ENCODE measurements at regions not wholly inside any gene's neighbourhood (a gene's known extent, or its start where the extent isn't known, plus 50 kb on each side); places are given as distances from the start of the nearest gene placed in this dataset.

DNA sequence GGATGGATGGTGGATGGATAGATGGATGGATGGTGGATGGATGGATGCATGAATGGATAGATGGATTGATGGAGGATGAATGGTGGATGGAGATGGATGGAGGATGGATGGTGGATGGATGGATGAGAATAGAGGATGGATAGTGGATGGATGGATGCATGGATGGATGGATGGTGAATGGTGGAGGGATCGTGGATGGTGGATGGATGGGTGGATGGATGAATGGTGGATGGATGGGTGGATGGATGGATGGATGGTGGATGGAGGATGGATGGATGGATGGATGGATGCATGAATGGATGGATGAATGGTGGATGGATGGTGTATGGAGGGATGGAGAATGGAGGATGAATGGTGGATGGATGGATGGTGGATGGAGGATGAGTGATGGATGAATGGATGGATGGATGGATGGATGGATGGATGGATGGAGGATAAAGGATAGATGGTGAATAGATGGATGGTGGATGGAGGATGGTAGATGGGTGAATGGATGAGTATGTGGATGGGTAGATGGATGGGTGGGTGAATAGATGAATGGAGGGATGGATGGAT lies 76.3 kb downstream of the PDGFA start:
- TF ChIP-seq, protein P1, sequence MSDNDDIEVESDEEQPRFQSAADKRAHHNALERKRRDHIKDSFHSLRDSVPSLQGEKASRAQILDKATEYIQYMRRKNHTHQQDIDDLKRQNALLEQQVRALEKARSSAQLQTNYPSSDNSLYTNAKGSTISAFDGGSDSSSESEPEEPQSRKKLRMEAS (IDR thresholded peaks at IDR 0.05; ENCODE audit: insufficient read depth, insufficient read length), result no peak
- TF ChIP-seq FOS (IDR thresholded peaks at IDR 0.05; ENCODE audit: borderline replicate concordance, insufficient read depth, low read length), result no peak
- TF ChIP-seq POLR2AphosphoS5 (IDR thresholded peaks at IDR 0.05; ENCODE audit: insufficient read depth, low read depth, low read length), result no peak
- no peak for TF ChIP-seq EZH2 (IDR thresholded peaks at IDR 0.05; ENCODE audit: borderline replicate concordance, low read depth, low read length, severe bottlenecking)
- POLR2A ChIA-PET, result no interaction called here
- Histone ChIP-seq H3K36me3 (ENCODE audit: control insufficient read depth in 2 of 2, extremely low read depth in 1 of 2, insufficient read depth in 2 of 2, low read length in 2 of 2) (no peaks in the 10 kb centered on the region), H3K4me3 (replicated peaks in 1 of 3; ENCODE audit: insufficient read depth in 1 of 3, low read depth in 1 of 3, low read length in 3 of 3) (no peak overlapping the region), H2AFZ (ENCODE audit: low read depth, low read length) (no peak overlapping the region), H3K27me3 (ENCODE audit: control insufficient read depth in 2 of 2, insufficient read depth in 2 of 2, low read length in 2 of 2) (no peaks in the 10 kb centered on the region), H3K9ac (replicated peaks; ENCODE audit: extremely low read depth, insufficient read depth, low read length) (no peak overlapping the region), H3K4me2 (ENCODE audit: insufficient read depth, low read length) (no peak overlapping the region), H3K27ac (ENCODE audit: insufficient read depth, low read depth, low read length) (no peak overlapping the region), H4K20me1 (replicated peaks; ENCODE audit: control insufficient read depth, extremely low read depth, insufficient read depth, low read length) (no peaks in the 10 kb centered on the region), H3K9me3 (replicated peaks; ENCODE audit: control insufficient read depth, insufficient read depth, low read length) (no peaks in the 10 kb centered on the region), H3K4me1 (ENCODE audit: control insufficient read depth, extremely low read depth, insufficient read depth, low read length) (no peaks in the 10 kb centered on the region), H3K79me2 (ENCODE audit: control insufficient read depth, insufficient read depth, low read length) (no peaks in the 10 kb centered on the region), H3K9me1 (replicated peaks; ENCODE audit: control insufficient read depth, extremely low read depth, insufficient read depth, low read length) (no peaks in the 10 kb centered on the region)
- dilution Hi-C loops (cut with MboI; ENCODE audit: extremely low pct_ligation_motif_present, low sequenced_read_pairs) (no loop called here), intact Hi-C loops (cut with micrococcal nuclease) (no loop called here)
- no TSS peak for BruUV-seq (replicated peaks)
- FAIRE-seq (no peak), DNase-seq (ENCODE audit: low read depth, low spot score) (no peak)
- CTCF ChIA-PET, result no interaction called here

GRCh38 chr7:444606-445005 lies 75.0 kb downstream of the PDGFA start:
- Histone ChIP-seq H3K9ac (replicated peaks; ENCODE audit: extremely low read depth, insufficient read depth, low read length) (no peak overlapping the region), H3K36me3 (ENCODE audit: control insufficient read depth in 2 of 2, extremely low read depth in 1 of 2, insufficient read depth in 2 of 2, low read length in 2 of 2) (no peaks in the 10 kb centered on the region), H3K4me1 (ENCODE audit: control insufficient read depth, extremely low read depth, insufficient read depth, low read length) (no peaks in the 10 kb centered on the region), H3K79me2 (ENCODE audit: control insufficient read depth, insufficient read depth, low read length) (no peaks in the 10 kb centered on the region), H3K4me2 (ENCODE audit: insufficient read depth, low read length) (no peak overlapping the region), H3K9me1 (replicated peaks; ENCODE audit: control insufficient read depth, extremely low read depth, insufficient read depth, low read length) (no peaks in the 10 kb centered on the region), H4K20me1 (replicated peaks; ENCODE audit: control insufficient read depth, extremely low read depth, insufficient read depth, low read length) (no peaks in the 10 kb centered on the region), H3K27me3 (ENCODE audit: control insufficient read depth in 2 of 2, insufficient read depth in 2 of 2, low read length in 2 of 2) (no peaks in the 10 kb centered on the region), H3K4me3 (replicated peaks in 1 of 3; ENCODE audit: insufficient read depth in 1 of 3, low read depth in 1 of 3, low read length in 3 of 3) (no peak overlapping the region), H3K9me3 (replicated peaks; ENCODE audit: control insufficient read depth, insufficient read depth, low read length) (no peaks in the 10 kb centered on the region), H2AFZ (ENCODE audit: low read depth, low read length) (no peak overlapping the region), H3K27ac (ENCODE audit: insufficient read depth, low read depth, low read length) (no peak overlapping the region)
- intact Hi-C loops (cut with micrococcal nuclease), result no loop called here
- ChIA-PET POLR2A (no interaction called here), CTCF (no interaction called here)
- dilution Hi-C loops (cut with MboI; ENCODE audit: extremely low pct_ligation_motif_present, low sequenced_read_pairs), result no loop called here
- no peak for FAIRE-seq
- DNase-seq (ENCODE audit: low read depth, low spot score), result no peak
- TF ChIP-seq EZH2 (IDR thresholded peaks at IDR 0.05; ENCODE audit: borderline replicate concordance, low read depth, low read length, severe bottlenecking) (no peak), POLR2A (IDR thresholded peaks at IDR 0.05; ENCODE audit: low read depth, low read length) (no peak), JUN (IDR thresholded peaks at IDR 0.05; ENCODE audit: borderline replicate concordance, insufficient read depth, insufficient read length, low read depth) (no peak), GATA2 (IDR thresholded peaks at IDR 0.05; ENCODE audit: insufficient read depth, insufficient read length, low read depth, low read length) (no peak), FOS (IDR thresholded peaks at IDR 0.05; ENCODE audit: borderline replicate concordance, insufficient read depth, low read length) (no peak), POLR2AphosphoS5 (IDR thresholded peaks at IDR 0.05; ENCODE audit: insufficient read depth, low read depth, low read length) (no peak), MYC (IDR thresholded peaks at IDR 0.05; ENCODE audit: low read depth, low read length) (no peak)
- TF ChIP-seq, protein P2, sequence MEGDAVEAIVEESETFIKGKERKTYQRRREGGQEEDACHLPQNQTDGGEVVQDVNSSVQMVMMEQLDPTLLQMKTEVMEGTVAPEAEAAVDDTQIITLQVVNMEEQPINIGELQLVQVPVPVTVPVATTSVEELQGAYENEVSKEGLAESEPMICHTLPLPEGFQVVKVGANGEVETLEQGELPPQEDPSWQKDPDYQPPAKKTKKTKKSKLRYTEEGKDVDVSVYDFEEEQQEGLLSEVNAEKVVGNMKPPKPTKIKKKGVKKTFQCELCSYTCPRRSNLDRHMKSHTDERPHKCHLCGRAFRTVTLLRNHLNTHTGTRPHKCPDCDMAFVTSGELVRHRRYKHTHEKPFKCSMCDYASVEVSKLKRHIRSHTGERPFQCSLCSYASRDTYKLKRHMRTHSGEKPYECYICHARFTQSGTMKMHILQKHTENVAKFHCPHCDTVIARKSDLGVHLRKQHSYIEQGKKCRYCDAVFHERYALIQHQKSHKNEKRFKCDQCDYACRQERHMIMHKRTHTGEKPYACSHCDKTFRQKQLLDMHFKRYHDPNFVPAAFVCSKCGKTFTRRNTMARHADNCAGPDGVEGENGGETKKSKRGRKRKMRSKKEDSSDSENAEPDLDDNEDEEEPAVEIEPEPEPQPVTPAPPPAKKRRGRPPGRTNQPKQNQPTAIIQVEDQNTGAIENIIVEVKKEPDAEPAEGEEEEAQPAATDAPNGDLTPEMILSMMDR (IDR thresholded peaks at IDR 0.05; ENCODE audit: extremely low read depth in 1 of 2, insufficient read depth in 1 of 2, low read depth in 1 of 2, low read length in 2 of 2), result no peak
- TF ChIP-seq, protein P1 (IDR thresholded peaks at IDR 0.05; ENCODE audit: insufficient read depth, insufficient read length), result no peak
- no TSS peak for BruUV-seq (replicated peaks)

All from endothelial cell of umbilical vein (primary cell).